ENCODE measurements at regions not wholly inside any gene's neighbourhood (a gene's known extent, or its start where the extent isn't known, plus 50 kb on each side); places are given as distances from the start of the nearest gene placed in this dataset.

DNA sequence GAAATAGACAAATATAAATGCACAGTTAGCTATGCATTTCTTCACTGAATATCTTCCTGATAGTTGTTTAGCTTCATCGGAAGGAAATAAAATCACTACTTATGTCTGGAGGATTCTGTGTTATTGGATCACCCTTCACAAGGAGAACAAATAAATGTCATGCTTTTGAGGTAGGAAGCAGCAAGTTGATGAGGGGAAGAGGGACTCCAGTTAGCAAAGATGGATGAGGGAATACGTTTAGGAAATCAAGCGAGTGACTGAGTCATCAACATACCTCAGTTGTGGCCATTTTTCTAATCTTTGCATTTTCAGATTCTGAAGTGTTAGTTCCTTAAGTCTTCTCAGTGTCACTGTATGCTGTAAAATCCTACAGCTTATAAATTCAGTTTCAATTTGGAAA lies 456.2 kb downstream of the EPHA4 start:
- TF ChIP-seq, protein P1, sequence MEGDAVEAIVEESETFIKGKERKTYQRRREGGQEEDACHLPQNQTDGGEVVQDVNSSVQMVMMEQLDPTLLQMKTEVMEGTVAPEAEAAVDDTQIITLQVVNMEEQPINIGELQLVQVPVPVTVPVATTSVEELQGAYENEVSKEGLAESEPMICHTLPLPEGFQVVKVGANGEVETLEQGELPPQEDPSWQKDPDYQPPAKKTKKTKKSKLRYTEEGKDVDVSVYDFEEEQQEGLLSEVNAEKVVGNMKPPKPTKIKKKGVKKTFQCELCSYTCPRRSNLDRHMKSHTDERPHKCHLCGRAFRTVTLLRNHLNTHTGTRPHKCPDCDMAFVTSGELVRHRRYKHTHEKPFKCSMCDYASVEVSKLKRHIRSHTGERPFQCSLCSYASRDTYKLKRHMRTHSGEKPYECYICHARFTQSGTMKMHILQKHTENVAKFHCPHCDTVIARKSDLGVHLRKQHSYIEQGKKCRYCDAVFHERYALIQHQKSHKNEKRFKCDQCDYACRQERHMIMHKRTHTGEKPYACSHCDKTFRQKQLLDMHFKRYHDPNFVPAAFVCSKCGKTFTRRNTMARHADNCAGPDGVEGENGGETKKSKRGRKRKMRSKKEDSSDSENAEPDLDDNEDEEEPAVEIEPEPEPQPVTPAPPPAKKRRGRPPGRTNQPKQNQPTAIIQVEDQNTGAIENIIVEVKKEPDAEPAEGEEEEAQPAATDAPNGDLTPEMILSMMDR (conservative IDR thresholded peaks at IDR 0.05; ENCODE audit: low read depth, low read length) = no peak
- TF ChIP-seq EZH2 (IDR thresholded peaks at IDR 0.05; ENCODE audit: low read length, unreplicated experiment) = no peak
